ENCODE measurements at regions not wholly inside any gene's neighbourhood (a gene's known extent, or its start where the extent isn't known, plus 50 kb on each side); places are given as distances from the start of the nearest gene placed in this dataset.
A peak's percentile ranks its signal among the peaks of the same experiment; 100 is the strongest.

GRCh38 chr5:92527311-92528078 is 1053.5 kb downstream of the NR2F1-AS1 start:
- no peaks in the 10 kb centered on the region for H3K79me2 ChIP-seq (ENCODE audit: control insufficient read depth, insufficient read depth, low read length)
- H3K9ac ChIP-seq (ENCODE audit: control insufficient read depth, insufficient read depth, low read length), result no peak overlapping the region
- no peak overlapping the region for H2AFZ ChIP-seq (ENCODE audit: control insufficient read depth, low read depth, low read length)
- no peak for ATAC-seq
- H3K36me3 ChIP-seq (ENCODE audit: control insufficient read depth in 2 of 2, insufficient read depth in 2 of 2, low read length in 1 of 2), result no peaks in the 10 kb centered on the region
- ChIA-PET POLR2A (no interaction called here), CTCF (no interaction called here), SMC1A (ENCODE audit: uncharacterized antibody, unreplicated experiment) (no interaction called here), RAD21 (ENCODE audit: unreplicated experiment) (no interaction called here)
- H3K4me2 ChIP-seq (ENCODE audit: control insufficient read depth, insufficient read depth), result no peak overlapping the region
- no peak overlapping the region for H3K27ac ChIP-seq (ENCODE audit: control insufficient read depth, insufficient read depth)
- no peaks in the 10 kb centered on the region for H3K27me3 ChIP-seq (replicated peaks in 1 of 2; ENCODE audit: control insufficient read depth in 2 of 2, insufficient read depth in 2 of 2, low read length in 1 of 2)
- WGBS (ENCODE audit: insufficient coverage, insufficient replicate concordance, low lambda C conversion rate, missing lambda C conversion rate), result 66% methylated on average over 3 of the region's 4 CpGs
- intact Hi-C loops (cut with micrococcal nuclease; ENCODE audit: unreplicated experiment), result no loop called here
- H3K9me3 ChIP-seq (replicated peaks; ENCODE audit: control insufficient read depth, insufficient read depth, low read length), result no peaks in the 10 kb centered on the region
- no TSS peak for BruUV-seq (replicated peaks)
- H3K4me1 ChIP-seq (ENCODE audit: control insufficient read depth, insufficient read depth, low read length), result no peaks in the 10 kb centered on the region
- in situ Hi-C loops (cut with MboI), result no loop called here
- H4K20me1 ChIP-seq (ENCODE audit: control insufficient read depth, insufficient read depth), result no peaks in the 10 kb centered on the region
- no peak for FAIRE-seq
- no peak overlapping the region for H3K4me3 ChIP-seq
- no peak for DNase-seq (ENCODE audit: low read depth, low spot score)
- TF ChIP-seq MEF2A (IDR thresholded peaks at IDR 0.05; ENCODE audit: insufficient read depth, low read depth, low read length), result peak; percentile 75; the same call in 1 of the 2 replicates
- TF ChIP-seq JUNB (IDR thresholded peaks at IDR 0.05), result peak; percentile 25; the same call in 1 of the 2 replicates
- TF ChIP-seq REST (IDR thresholded peaks at IDR 0.05; ENCODE audit: low read depth, low read length), result no peak

Data from GM12878 (cell line).